Fibroblast of villous mesenchyme (primary cell): ENCODE measurements at regions not wholly inside any gene's neighbourhood (a gene's known extent, or its start where the extent isn't known, plus 50 kb on each side); places are given as distances from the start of the nearest gene placed in this dataset.

Experiments
- DNase-seq: peaks from one replicate; pipeline ENCODE4 v3.0.0-alpha.2; 2010; ENCODE audit warnings: low read depth
- H3K4me3 ChIP-seq: 2 replicates; pipeline ENCODE4 v1.5.1; 2011; ENCODE audit warnings: low read depth, mild to moderate bottlenecking, low read length
- TF ChIP-seq, protein P1 (sequence below): IDR thresholded peaks from 2 replicates; pipeline ENCODE4 v1.5.1; 2012; ENCODE audit warnings: low read depth, mild to moderate bottlenecking, low read length; ENCODE audit not compliant: insufficient read depth

DNA sequence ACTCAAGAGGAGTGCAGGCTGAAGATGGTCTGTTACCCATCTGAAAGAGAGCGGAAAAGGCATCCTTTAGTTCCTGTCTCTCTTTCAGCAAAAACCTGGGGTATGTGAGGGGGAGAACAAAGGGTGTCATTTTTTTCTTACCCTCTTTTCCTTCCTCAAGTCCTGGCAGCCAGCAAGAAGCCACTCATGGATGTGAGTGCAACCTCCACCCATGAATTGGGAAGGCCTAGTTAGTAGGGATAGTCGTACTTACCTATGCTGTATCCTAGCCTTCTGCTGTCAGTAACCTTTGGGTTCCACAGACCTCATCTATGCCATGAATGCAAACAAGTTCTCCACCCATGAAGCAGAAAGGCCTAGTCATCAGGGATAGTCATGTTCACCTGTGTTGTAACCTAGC is 472.8 kb downstream of the ZIC1 start:
- no peak overlapping the region for H3K4me3 ChIP-seq
- DNase-seq, result no peak
- TF ChIP-seq, protein P1, sequence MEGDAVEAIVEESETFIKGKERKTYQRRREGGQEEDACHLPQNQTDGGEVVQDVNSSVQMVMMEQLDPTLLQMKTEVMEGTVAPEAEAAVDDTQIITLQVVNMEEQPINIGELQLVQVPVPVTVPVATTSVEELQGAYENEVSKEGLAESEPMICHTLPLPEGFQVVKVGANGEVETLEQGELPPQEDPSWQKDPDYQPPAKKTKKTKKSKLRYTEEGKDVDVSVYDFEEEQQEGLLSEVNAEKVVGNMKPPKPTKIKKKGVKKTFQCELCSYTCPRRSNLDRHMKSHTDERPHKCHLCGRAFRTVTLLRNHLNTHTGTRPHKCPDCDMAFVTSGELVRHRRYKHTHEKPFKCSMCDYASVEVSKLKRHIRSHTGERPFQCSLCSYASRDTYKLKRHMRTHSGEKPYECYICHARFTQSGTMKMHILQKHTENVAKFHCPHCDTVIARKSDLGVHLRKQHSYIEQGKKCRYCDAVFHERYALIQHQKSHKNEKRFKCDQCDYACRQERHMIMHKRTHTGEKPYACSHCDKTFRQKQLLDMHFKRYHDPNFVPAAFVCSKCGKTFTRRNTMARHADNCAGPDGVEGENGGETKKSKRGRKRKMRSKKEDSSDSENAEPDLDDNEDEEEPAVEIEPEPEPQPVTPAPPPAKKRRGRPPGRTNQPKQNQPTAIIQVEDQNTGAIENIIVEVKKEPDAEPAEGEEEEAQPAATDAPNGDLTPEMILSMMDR, result no peak

- DNase-seq, result no peak
- TF ChIP-seq, protein P1, result no peak
- H3K4me3 ChIP-seq, result no peak overlapping the region
Measured at GRCh38 chr3:147886879-147887278, 477.7 kb downstream of the ZIC1 start.

- no peak for DNase-seq
- no peak overlapping the region for H3K4me3 ChIP-seq
- TF ChIP-seq, protein P1, result no peak
Measured at GRCh38 chr3:147887797-147888196, 478.6 kb downstream of the ZIC1 start.

GRCh38 chr3:147890114-147890513 is 480.9 kb downstream of the ZIC1 start:
- TF ChIP-seq, protein P1, result no peak
- no peak overlapping the region for H3K4me3 ChIP-seq
- DNase-seq, result no peak

- TF ChIP-seq, protein P1, result no peak
- no peak overlapping the region for H3K4me3 ChIP-seq
- DNase-seq, result no peak
Measured at GRCh38 chr3:147895509-147895908, 486.3 kb downstream of the ZIC1 start.

DNA sequence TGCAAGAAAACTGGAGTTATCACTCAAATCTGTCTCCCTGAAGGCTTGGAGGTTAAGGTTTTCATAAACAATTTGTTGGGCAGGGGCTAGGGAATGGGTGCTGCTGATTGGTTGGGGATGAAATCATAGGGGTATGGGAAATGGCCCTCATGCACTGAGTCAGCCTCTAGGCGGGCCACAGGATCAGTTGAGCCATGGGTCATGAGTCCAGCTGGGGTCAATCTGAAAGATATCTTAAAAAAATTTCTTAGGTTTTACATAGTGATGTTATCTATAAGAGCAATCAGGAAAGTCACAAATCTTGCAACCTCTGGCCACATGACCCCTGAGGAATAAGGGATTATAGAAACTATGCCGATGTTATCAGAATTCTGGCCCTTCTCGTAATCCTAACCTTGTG is 491.7 kb downstream of the ZIC1 start:
- no peak for DNase-seq
- H3K4me3 ChIP-seq, result no peak overlapping the region
- TF ChIP-seq, protein P1, result no peak

GRCh38 chr3:147903026-147903425 is 493.9 kb downstream of the ZIC1 start:
- TF ChIP-seq, protein P1, result no peak
- no peak for DNase-seq
- no peak overlapping the region for H3K4me3 ChIP-seq
